SK-N-MC (cell line): ENCODE measurements at regions not wholly inside any gene's neighbourhood (a gene's known extent, or its start where the extent isn't known, plus 50 kb on each side); places are given as distances from the start of the nearest gene placed in this dataset.

Source experiments
- DNase-seq: peaks from one replicate; pipeline ENCODE4 v3.0.0-alpha.2; 2011; ENCODE audit warnings: low read depth, low spot score
- H3K27ac ChIP-seq: fragments of 200-600 bp; sonication (generic); 2 replicates; pipeline ENCODE4 v1.5.1; 2016; ENCODE audit warnings: mixed run types
- H3K36me3 ChIP-seq: fragments of 200-600 bp; sonication (generic); 2 replicates; pipeline ENCODE4 v1.6.1; 2017; ENCODE audit warnings: antibody characterized with exemption, low read length, mixed read lengths; ENCODE audit not compliant: insufficient read depth
- H3K4me3 ChIP-seq: fragments of 200-600 bp; sonication (generic); 2 replicates; pipeline ENCODE4 v1.5.1; 2016
- H3K9ac ChIP-seq: fragments of 200-600 bp; sonication (generic); 2 replicates; pipeline ENCODE4 v1.8.0; 2017; ENCODE audit warnings: mixed run types, mixed read lengths; ENCODE audit not compliant: insufficient read length
- H3K9me3 ChIP-seq: fragments of 200-600 bp; sonication (generic); 2 replicates; pipeline ENCODE4 v1.6.1; 2017; ENCODE audit warnings: low read depth, mild to moderate bottlenecking, antibody characterized with exemption, low read length, moderate library complexity, mixed read lengths
- EZH2 ChIP-seq: fragments of 200-600 bp; sonication (generic); IDR thresholded peaks from one replicate; pipeline ENCODE4 v1.6.1; 2017; ENCODE audit warnings: antibody characterized with exemption
- FOXP2 ChIP-seq: optimal IDR thresholded peaks from 2 replicates; pipeline ENCODE3; 2011; ENCODE audit warnings: mild to moderate bottlenecking, moderate library complexity; ENCODE audit not compliant: insufficient read depth; ENCODE audit errors: extremely low read length, control extremely low read depth
- POLR2AphosphoS5 ChIP-seq: IDR thresholded peaks from 2 replicates; pipeline ENCODE4 v1.6.1; 2012; ENCODE audit warnings: mild to moderate bottlenecking, low read depth, low read length, borderline replicate concordance

DNA sequence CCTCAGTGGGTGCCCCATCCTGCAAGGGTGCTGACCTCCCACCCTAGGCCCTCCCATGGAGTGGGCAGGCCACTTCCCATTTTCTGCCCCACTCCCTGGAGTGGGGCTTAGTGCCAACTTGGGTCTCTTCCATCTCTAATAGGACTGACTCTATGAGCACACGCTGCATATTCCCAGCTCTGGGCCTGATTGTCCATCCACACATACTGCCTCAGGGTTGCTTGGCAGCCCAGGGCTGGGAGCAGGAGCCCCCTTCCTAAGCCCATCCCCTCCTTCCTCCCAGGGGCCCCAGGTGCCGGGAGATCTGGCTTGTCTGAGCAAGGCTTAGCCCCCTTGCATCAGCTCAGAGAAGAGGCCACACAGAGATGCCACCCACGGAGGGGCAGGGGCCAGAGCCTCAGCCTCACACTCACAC, 55.1 kb downstream of the PJA1 start:
- no peak for DNase-seq
- Histone ChIP-seq H3K36me3 (no peaks in the 10 kb centered on the region), H3K9ac (no peak overlapping the region), H3K9me3 (no peaks in the 10 kb centered on the region), H3K4me3 (no peak overlapping the region), H3K27ac (0 out of 2 replicates have a peak overlapping the region, but pooled peaks have one; percentile 36)
- TF ChIP-seq FOXP2 (no peak), EZH2 (no peak), POLR2AphosphoS5 (no peak)

DNA sequence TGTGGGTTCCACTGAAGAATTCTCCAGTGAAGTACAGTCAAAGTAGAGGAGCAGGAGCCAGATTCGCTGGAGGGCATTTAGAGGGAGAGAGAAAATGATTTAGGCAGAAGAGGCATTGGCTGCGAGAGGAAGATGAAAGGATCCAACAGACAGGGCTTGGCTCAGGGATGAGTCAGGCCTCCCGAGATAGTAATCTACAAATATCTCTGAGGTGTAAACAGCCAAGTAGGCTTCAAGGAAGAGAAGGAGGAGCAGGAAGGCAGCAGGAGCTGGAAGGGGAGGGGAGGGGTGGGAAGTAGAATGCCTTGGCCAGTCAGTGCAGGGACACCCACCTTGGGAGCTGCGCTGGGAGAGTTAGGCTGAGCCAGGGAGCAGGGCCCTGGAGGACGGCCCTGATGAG, 55.5 kb downstream of the PJA1 start:
- H3K9ac ChIP-seq = no peak overlapping the region
- no peak for TF ChIP-seq EZH2
- TF ChIP-seq POLR2AphosphoS5 = no peak
- no peak for TF ChIP-seq FOXP2
- H3K36me3 ChIP-seq = no peaks in the 10 kb centered on the region
- H3K4me3 ChIP-seq = no peak overlapping the region
- no peaks in the 10 kb centered on the region for H3K9me3 ChIP-seq
- DNase-seq = peak; percentile 35
- peak overlapping the region; percentile 46 for H3K27ac ChIP-seq

- TF ChIP-seq POLR2AphosphoS5 (no peak), EZH2 (no peak), FOXP2 (no peak)
- H3K4me3 ChIP-seq = no peak overlapping the region
- peak overlapping the region; percentile 95 for H3K27ac ChIP-seq
- H3K9ac ChIP-seq = no peak overlapping the region
- DNase-seq = no peak
- no peaks in the 10 kb centered on the region for H3K9me3 ChIP-seq
- H3K36me3 ChIP-seq = no peaks in the 10 kb centered on the region
Measured at GRCh38 chrX:69109036-69109663, 56.1 kb downstream of the PJA1 start.

- DNase-seq = no peak
- H3K36me3 ChIP-seq = no peaks in the 10 kb centered on the region
- no peaks in the 10 kb centered on the region for H3K9me3 ChIP-seq
- peak overlapping the region; percentile 64 for H3K9ac ChIP-seq
- no peak for TF ChIP-seq EZH2
- TF ChIP-seq POLR2AphosphoS5 = no peak
- TF ChIP-seq FOXP2 = no peak
- H3K4me3 ChIP-seq = peak overlapping the region; percentile 55
- peak overlapping the region; percentile 95 for H3K27ac ChIP-seq
Measured at GRCh38 chrX:69107747-69108401, 57.4 kb downstream of the PJA1 start.

DNA sequence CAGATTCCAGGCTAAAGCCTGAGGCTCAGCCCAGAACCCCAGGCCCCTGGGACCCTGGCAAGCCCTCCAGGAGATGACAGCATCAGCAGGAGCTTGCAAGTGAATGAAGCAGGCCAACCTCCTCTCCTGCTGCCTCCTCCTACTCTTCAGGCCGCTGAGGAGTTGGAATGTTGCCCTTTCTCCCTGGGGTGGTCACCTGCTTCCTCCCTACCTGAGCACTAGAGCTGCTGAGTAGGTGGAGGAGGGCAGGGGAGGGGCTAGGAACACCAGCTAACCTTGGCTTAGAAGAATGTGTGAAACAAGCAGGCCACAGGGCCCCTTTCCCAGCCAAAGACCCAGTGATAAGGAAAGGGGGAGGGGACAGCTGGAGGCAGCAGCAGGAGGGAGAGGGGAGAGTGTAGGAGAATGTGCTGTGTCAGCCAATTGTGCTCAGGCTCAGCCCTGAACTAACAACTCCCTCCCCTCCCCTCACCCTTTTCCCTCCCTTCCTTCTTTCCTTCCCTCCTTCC, 58.0 kb downstream of the PJA1 start:
- peak; percentile 42 for DNase-seq
- Histone ChIP-seq H3K36me3 (no peaks in the 10 kb centered on the region), H3K9ac (peak overlapping the region; percentile 57), H3K9me3 (no peaks in the 10 kb centered on the region), H3K27ac (peak overlapping the region; percentile 95), H3K4me3 (peak overlapping the region; percentile 55)
- TF ChIP-seq POLR2AphosphoS5 (peak; percentile 27; the same call in 1 of the 2 replicates), EZH2 (no peak), FOXP2 (no peak)

DNA sequence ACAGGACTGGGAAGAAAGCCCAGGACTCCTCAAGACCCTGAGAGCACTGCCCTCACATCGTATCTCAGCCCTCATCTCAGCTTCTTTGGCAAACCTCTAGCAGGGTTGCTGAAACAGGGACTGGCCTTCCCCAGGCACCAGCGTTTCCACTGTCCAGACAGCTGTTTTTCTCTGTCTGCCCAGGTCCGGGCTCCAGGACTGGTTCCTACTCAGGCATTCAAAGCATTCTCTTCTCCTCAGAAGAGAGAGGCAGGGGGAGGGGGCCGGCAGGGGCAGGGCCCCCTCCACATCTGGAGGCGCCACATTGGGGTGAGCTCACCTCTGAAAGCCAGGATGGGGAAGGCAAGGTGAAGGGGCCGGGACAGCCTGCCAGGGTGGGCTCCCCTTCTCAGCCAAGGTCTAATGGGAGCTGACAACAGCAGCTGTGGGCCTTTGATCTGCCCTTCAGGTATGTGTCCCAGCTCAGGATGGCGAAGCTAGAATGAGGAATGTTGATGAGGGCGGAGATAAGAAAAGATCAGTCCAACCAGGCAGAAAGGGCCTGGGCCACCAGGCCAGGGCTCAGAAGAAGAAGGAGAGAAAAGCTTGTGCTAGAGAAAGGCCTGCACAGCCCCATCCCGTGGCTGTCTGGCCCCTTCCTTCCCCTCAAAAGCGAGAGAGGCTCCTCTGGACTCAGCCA, 60.4 kb downstream of the PJA1 start:
- Histone ChIP-seq H3K9me3 (no peaks in the 10 kb centered on the region), H3K4me3 (no peak overlapping the region), H3K36me3 (no peaks in the 10 kb centered on the region), H3K27ac (no peak overlapping the region), H3K9ac (no peak overlapping the region)
- TF ChIP-seq POLR2AphosphoS5 = no peak
- TF ChIP-seq FOXP2 = no peak
- TF ChIP-seq EZH2 = no peak
- no peak for DNase-seq

GRCh38 chrX:69103539-69103938, 61.7 kb downstream of the PJA1 start:
- Histone ChIP-seq H3K36me3 (no peaks in the 10 kb centered on the region), H3K9me3 (no peaks in the 10 kb centered on the region), H3K4me3 (no peak overlapping the region), H3K9ac (no peak overlapping the region), H3K27ac (no peak overlapping the region)
- no peak for DNase-seq
- TF ChIP-seq FOXP2 = no peak
- TF ChIP-seq POLR2AphosphoS5 = no peak
- TF ChIP-seq EZH2 = no peak

DNA sequence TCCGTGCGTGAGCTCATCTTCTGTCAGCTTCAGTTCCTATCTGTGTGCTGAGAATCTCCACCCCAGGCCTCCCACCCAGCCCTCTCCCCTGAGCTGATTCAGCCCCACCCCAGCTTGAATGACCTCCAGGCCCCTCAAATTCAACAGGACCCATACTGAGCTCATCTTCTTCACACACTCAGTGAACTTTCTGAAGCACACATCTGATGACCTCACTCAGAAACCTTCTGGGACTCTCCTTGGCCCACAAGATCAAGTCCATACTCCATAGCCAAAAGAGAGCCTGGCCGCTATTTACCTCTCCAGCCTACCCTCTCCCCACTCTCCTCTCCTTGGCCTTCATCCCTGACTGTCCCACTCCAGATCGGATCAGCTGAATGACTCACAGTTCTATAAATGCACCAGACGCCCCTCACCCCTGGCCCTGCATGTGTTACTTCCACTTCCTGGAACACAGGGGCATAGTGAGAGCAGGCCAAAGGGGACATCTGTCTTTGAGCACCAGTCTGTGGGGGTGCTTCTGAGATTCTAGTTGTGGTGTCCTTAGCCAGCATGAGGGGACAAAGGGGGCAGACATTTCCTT, 62.5 kb downstream of the PJA1 start:
- H3K9ac ChIP-seq = no peak overlapping the region
- no peaks in the 10 kb centered on the region for H3K36me3 ChIP-seq
- no peak overlapping the region for H3K4me3 ChIP-seq
- TF ChIP-seq POLR2AphosphoS5 (no peak), FOXP2 (no peak), EZH2 (no peak)
- no peak for DNase-seq
- no peak overlapping the region for H3K27ac ChIP-seq
- H3K9me3 ChIP-seq = no peaks in the 10 kb centered on the region
